A549 (cell line): ENCODE measurements at regions not wholly inside any gene's neighbourhood (a gene's known extent, or its start where the extent isn't known, plus 50 kb on each side); places are given as distances from the start of the nearest gene placed in this dataset.

Source experiments
- ATAC-seq, 2 experiments: fragments of 200-7000 bp in 1 of 2; fragments of >200 bp in 1 of 2; cut with Nextera tagmentation in 1 of 2; cut with Tn5 transposase in 1 of 2; 3 replicates each; pipeline versions ENCODE4 v1.8.0 to v1.9.1; 2018 to 2020; ENCODE audit warnings: mild to moderate bottlenecking in 1 of 2, moderate library complexity in 1 of 2
- CTCF ChIA-PET: fragments of 300-600 bp; sonication (Branson Sonifier 250); formaldehyde crosslinking; extraction: SDS; loops from one replicate; lab custom pipeline; 2021; ENCODE audit warnings: antibody characterized with exemption, inconsistent platforms; lab: Yijun Ruan, JAX
- POLR2A ChIA-PET: fragments of 350-600 bp; formaldehyde crosslinking; extraction: SDS; loops from one replicate; lab custom pipeline; 2021; ENCODE audit warnings: antibody characterized with exemption, inconsistent platforms; lab: Yijun Ruan, JAX
- DNase-seq, 2 experiments: peaks; one replicate each; pipeline versions ENCODE4 v3.0.0 to v3.0.0-alpha.2; 2011 to 2016; ENCODE audit warnings: low read depth in 1 of 2, low spot score in 1 of 2
- FAIRE-seq: peaks from 2 replicates; lab custom pipeline; 2011; peaks lifted over from hg19 to GRCh38; lab: Jason Lieb, UNC
- H3K27ac ChIP-seq, 2 experiments: fragments of >200 bp; sonication (Bioruptor Twin); formaldehyde crosslinking; 3 replicates each; pipeline ENCODE4 v1.5.1; 2016 to 2017
- H3K4me1 ChIP-seq: fragments of >200 bp; sonication (Bioruptor Twin); formaldehyde crosslinking; 3 replicates; pipeline ENCODE4 v1.6.1; 2016
- H3K4me2 ChIP-seq: fragments of >200 bp; sonication (Bioruptor Twin); formaldehyde crosslinking; 3 replicates; pipeline ENCODE4 v1.6.1; 2016
- H3K4me3 ChIP-seq: fragments of >200 bp; sonication (Bioruptor Twin); formaldehyde crosslinking; 3 replicates; pipeline ENCODE4 v1.5.1; 2016
- H3K9me3 ChIP-seq: fragments of >200 bp; sonication (Bioruptor Twin); formaldehyde crosslinking; 3 replicates; pipeline ENCODE4 v1.6.1; 2016
- BHLHE40 ChIP-seq: IDR thresholded peaks from 2 replicates; pipeline ENCODE4 v1.6.1; 2012; ENCODE audit warnings: low read depth, low read length, inconsistent platforms
- CHD4 ChIP-seq: fragments of 200-600 bp; sonication (generic); IDR thresholded peaks from 2 replicates; pipeline ENCODE4 v1.6.1; 2016; ENCODE audit warnings: antibody characterized with exemption, mild to moderate bottlenecking, borderline replicate concordance
- CTCF ChIP-seq: fragments of >200 bp; sonication (Bioruptor Twin); formaldehyde crosslinking; IDR thresholded peaks from 3 replicates; pipeline ENCODE4 v1.5.1; 2016
- E2F6 ChIP-seq: IDR thresholded peaks from 2 replicates; pipeline ENCODE4 v1.6.1; 2012; ENCODE audit warnings: low read depth, borderline replicate concordance
- ELK1 ChIP-seq: fragments of 150-350 bp; IDR thresholded peaks from 2 replicates; pipeline ENCODE4 v1.6.1; 2014; ENCODE audit warnings: low read depth, mild to moderate bottlenecking, low read length
- EP300 ChIP-seq, 2 experiments: fragments of >200 bp; sonication (Bioruptor Twin); formaldehyde crosslinking; IDR thresholded peaks; 2 replicates in 1 of 2; 3 replicates in 1 of 2; pipeline ENCODE4 v1.6.1; 2016 to 2017
- FOSL2 ChIP-seq, 2 experiments: fragments of 450-650 bp in 1 of 2; fragments of >200 bp in 1 of 2; sonication (Bioruptor Twin) in 1 of 2; formaldehyde crosslinking; IDR thresholded peaks; 2 replicates each; pipeline versions ENCODE4 v1.5.0 to v1.6.1; 2016 to 2020; ENCODE audit warnings: mild to moderate bottlenecking in 1 of 2, moderate library complexity in 1 of 2
- FOXS1 ChIP-seq: fragments of 250-450 bp; sonication (Bioruptor Pico); IDR thresholded peaks from 2 replicates; pipeline ENCODE4 v1.5.0; 2020; ENCODE audit warnings: mild to moderate bottlenecking, moderate library complexity
- GATA3 ChIP-seq: IDR thresholded peaks from 2 replicates; pipeline ENCODE4 v1.6.1; 2012; ENCODE audit warnings: borderline replicate concordance
- HES2 ChIP-seq: fragments of >200 bp; sonication (Bioruptor Twin); formaldehyde crosslinking; IDR thresholded peaks from 2 replicates; pipeline ENCODE4 v1.6.1; 2016
- HEYL ChIP-seq: fragments of 250-450 bp; sonication (Bioruptor Pico); IDR thresholded peaks from 2 replicates; pipeline ENCODE4 v1.8.0; 2021; ENCODE audit warnings: mild to moderate bottlenecking, moderate library complexity
- HOXA7 ChIP-seq: fragments of 250-450 bp; sonication (Bioruptor Pico); IDR thresholded peaks from 2 replicates; pipeline ENCODE4 v1.5.0; 2020; ENCODE audit warnings: mild to moderate bottlenecking, moderate library complexity
- HOXB5 ChIP-seq: fragments of 250-450 bp; sonication (Bioruptor Pico); IDR thresholded peaks from 2 replicates; pipeline ENCODE4 v1.5.0; 2020; ENCODE audit warnings: mild to moderate bottlenecking, moderate library complexity
- JUN ChIP-seq, 2 experiments: fragments of >200 bp; sonication (Bioruptor Twin); formaldehyde crosslinking; IDR thresholded peaks; 2 replicates in 1 of 2; 3 replicates in 1 of 2; pipeline ENCODE4 v1.6.1; 2016 to 2017
- JUNB ChIP-seq: fragments of >200 bp; sonication (Bioruptor Twin); formaldehyde crosslinking; IDR thresholded peaks from 2 replicates; pipeline ENCODE4 v1.6.1; 2016
- KDM5A ChIP-seq: fragments of 200-600 bp; sonication (generic); IDR thresholded peaks from 2 replicates; pipeline ENCODE4 v1.6.1; 2016; ENCODE audit warnings: antibody characterized with exemption, mild to moderate bottlenecking
- MAZ ChIP-seq: fragments of 150-350 bp; IDR thresholded peaks from 2 replicates; pipeline ENCODE4 v1.6.1; 2014; ENCODE audit warnings: antibody characterized with exemption, low read depth, low read length, borderline replicate concordance
- NFE2L2 ChIP-seq: fragments of 150-350 bp; conservative IDR thresholded peaks from 2 replicates; pipeline ENCODE4 v1.6.1; 2014; ENCODE audit warnings: low read length
- PBX3 ChIP-seq: IDR thresholded peaks from 2 replicates; pipeline ENCODE4 v1.6.1; 2012
- POLR2A ChIP-seq: IDR thresholded peaks from 2 replicates; pipeline ENCODE4 v1.6.1; 2012; ENCODE audit warnings: mild to moderate bottlenecking, low read length
- POLR2AphosphoS2 ChIP-seq: conservative IDR thresholded peaks from 2 replicates; pipeline ENCODE4 v1.6.1; 2012; ENCODE audit warnings: low read length, improper control_type of control experiment, inconsistent platforms
- RAD21 ChIP-seq, 2 experiments: fragments of >200 bp in 1 of 2; sonication (Bioruptor Twin) in 1 of 2; formaldehyde crosslinking in 1 of 2; IDR thresholded peaks in 1 of 2; conservative IDR thresholded peaks in 1 of 2; 2 replicates in 1 of 2; 3 replicates in 1 of 2; pipeline ENCODE4 v1.6.1; 2012 to 2018; ENCODE audit warnings: inconsistent platforms in 1 of 2
- RCOR1 ChIP-seq: fragments of 150-350 bp; IDR thresholded peaks from 2 replicates; pipeline ENCODE4 v1.6.1; 2014; ENCODE audit warnings: antibody characterized with exemption, low read length, low read depth
- RNF2 ChIP-seq: fragments of 200-600 bp; sonication (generic); IDR thresholded peaks from 2 replicates; pipeline ENCODE4 v1.6.1; 2016; ENCODE audit warnings: low read depth, mild to moderate bottlenecking, antibody characterized with exemption, moderate library complexity, borderline replicate concordance
- SREBF2 ChIP-seq: fragments of 450-650 bp; IDR thresholded peaks from 2 replicates; pipeline ENCODE4 v1.6.1; 2014; ENCODE audit warnings: mild to moderate bottlenecking, moderate library complexity
- TFCP2L1 ChIP-seq: fragments of 250-450 bp; sonication (Bioruptor Pico); IDR thresholded peaks from 2 replicates; pipeline ENCODE4 v1.5.0; 2021; ENCODE audit warnings: mild to moderate bottlenecking
- ZFP36 ChIP-seq: fragments of 450-650 bp; IDR thresholded peaks from 2 replicates; pipeline ENCODE4 v1.6.1; 2014; ENCODE audit warnings: borderline replicate concordance; ENCODE audit not compliant: partially characterized antibody
- WGBS: methylation state at CpG from one replicate; pipeline ENCODE4 v1.1.6; 2017; ENCODE audit errors: missing lambda C conversion rate; 5-methylcytosine and 5-hydroxymethylcytosine counted together

- FAIRE-seq (no peak), ATAC-seq (no peak), DNase-seq (no peak)
- Histone ChIP-seq H3K4me1 (no peaks in the 10 kb centered on the region), H3K27ac (no peak overlapping the region), H3K4me3 (no peak overlapping the region), H3K9me3 (no peaks in the 10 kb centered on the region), H3K4me2 (no peak overlapping the region)
- CTCF ChIA-PET = no interaction called here
- 4% methylated on average over 1 of the region's 1 CpG for WGBS
- TF ChIP-seq RAD21 (conservative IDR thresholded peaks at IDR 0.05 in 1 of 2, IDR thresholded peaks at IDR 0.05 in 1 of 2) = no peak
- TF ChIP-seq EP300 (IDR thresholded peaks at IDR 0.05) = no peak
- TF ChIP-seq ZFP36 = no peak
- no peak for TF ChIP-seq RNF2
- TF ChIP-seq JUNB = no peak
- TF ChIP-seq HOXB5 (CRISPR knock-in tag) = no peak
- TF ChIP-seq GATA3 = no peak
- no peak for TF ChIP-seq SREBF2
- TF ChIP-seq HEYL (CRISPR knock-in tag) = no peak
- TF ChIP-seq RCOR1 = no peak
- TF ChIP-seq HOXA7 (CRISPR knock-in tag) = no peak
- no peak for TF ChIP-seq E2F6
- no peak for TF ChIP-seq NFE2L2
- TF ChIP-seq PBX3 = no peak
- TF ChIP-seq BHLHE40 = no peak
- POLR2A ChIA-PET = no interaction called here
Measured at GRCh38 chr21:27034796-27035195, 67.9 kb upstream of the ADAMTS5 start.

GRCh38 chr21:27033471-27033870 is 66.6 kb upstream of the ADAMTS5 start:
- ATAC-seq (no peak), FAIRE-seq (no peak), DNase-seq (no peak)
- POLR2A ChIA-PET = no interaction called here
- Histone ChIP-seq H3K4me2 (no peak overlapping the region), H3K9me3 (no peaks in the 10 kb centered on the region), H3K4me3 (no peak overlapping the region)
- WGBS = 0% methylated on average over 3 of the region's 3 CpGs
- TF ChIP-seq POLR2AphosphoS2 = no peak
- TF ChIP-seq CHD4 = no peak
- TF ChIP-seq JUN (IDR thresholded peaks at IDR 0.05) = no peak
- no peak for TF ChIP-seq TFCP2L1 (CRISPR knock-in tag)
- no peak for TF ChIP-seq ELK1
- TF ChIP-seq, all 56 proteins: peak for 0
- Histone ChIP-seq H3K4me1 (no peaks in the 10 kb centered on the region), H3K27ac (no peak overlapping the region)
- CTCF ChIA-PET = interaction anchor here (0.6 kb wide), 1 partner anchor 103 kb away, joined by 3 read pairs; no protein-coding TSS in a partner anchor

- Histone ChIP-seq H3K9me3 (no peaks in the 10 kb centered on the region), H3K4me2 (no peak overlapping the region), H3K4me3 (no peak overlapping the region), H3K27ac (no peak overlapping the region), H3K4me1 (no peaks in the 10 kb centered on the region)
- WGBS = 0% methylated on average over 1 of the region's 1 CpG
- DNase-seq (no peak), ATAC-seq (no peak), FAIRE-seq (no peak)
- POLR2A ChIA-PET = no interaction called here
- CTCF ChIA-PET = interaction anchor here (0.6 kb wide), 1 partner anchor 36 kb away, joined by 3 read pairs; no protein-coding TSS in a partner anchor
- TF ChIP-seq KDM5A (no peak), ELK1 (no peak), SREBF2 (no peak), FOSL2 (IDR thresholded peaks at IDR 0.05) (no peak), FOSL2 (CRISPR knock-in tag; IDR thresholded peaks at IDR 0.05) (no peak), FOXS1 (no peak), JUNB (no peak), CTCF (no peak), HES2 (no peak), RAD21 (conservative IDR thresholded peaks at IDR 0.05 in 1 of 2, IDR thresholded peaks at IDR 0.05 in 1 of 2) (no peak), MAZ (no peak), E2F6 (no peak), POLR2A (no peak), HEYL (CRISPR knock-in tag) (no peak), HOXB5 (CRISPR knock-in tag) (no peak)
Measured at GRCh38 chr21:27026501-27026900, 59.6 kb upstream of the ADAMTS5 start.
